ENCODE measurements at regions not wholly inside any gene's neighbourhood (a gene's known extent, or its start where the extent isn't known, plus 50 kb on each side); places are given as distances from the start of the nearest gene placed in this dataset.

DNA sequence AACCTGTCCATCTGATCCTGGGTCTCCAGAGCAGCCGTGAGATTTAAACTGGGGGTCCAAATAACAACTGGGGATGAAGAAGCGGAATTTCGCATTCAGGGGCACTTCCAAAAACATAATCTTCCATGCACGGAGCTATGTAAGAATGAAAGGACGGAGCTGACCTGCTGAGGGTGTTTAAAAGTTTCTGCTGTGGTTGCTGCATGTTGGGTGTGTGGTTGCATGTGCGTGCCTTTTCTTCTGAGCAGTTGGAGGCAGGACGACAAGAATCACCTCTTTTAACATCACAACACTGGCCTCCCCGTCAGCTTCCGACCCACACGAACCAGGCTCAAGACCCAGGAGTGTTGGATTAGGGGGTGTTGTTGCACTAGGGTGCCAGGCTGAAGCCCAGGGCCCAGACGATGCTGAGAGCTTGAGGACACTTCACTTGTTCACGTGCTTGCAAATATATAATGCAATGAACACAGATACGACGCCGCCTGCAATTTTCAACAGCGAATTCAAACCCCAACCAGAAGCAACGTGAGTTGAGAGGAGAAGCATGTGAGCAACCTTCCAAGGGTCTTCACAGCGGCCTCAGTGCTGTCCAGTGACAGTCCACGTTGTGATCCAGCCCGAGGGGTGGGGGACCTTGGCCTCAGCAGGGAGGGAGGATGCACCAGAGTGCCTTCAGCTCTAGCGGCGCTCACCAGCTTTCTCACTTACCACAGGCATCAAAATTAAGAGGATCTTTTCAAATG, 76.0 kb upstream of the SALL3 start:
- DNase-seq (ENCODE audit: extremely low spot score), result no peak
- no peaks in the 10 kb centered on the region for H3K36me3 ChIP-seq (ENCODE audit: insufficient read depth)
- 70% methylated on average over 22 of the region's 22 CpGs for WGBS
- H3K27ac ChIP-seq (ENCODE audit: low read depth), result no peak overlapping the region
- no peak overlapping the region for H3K4me3 ChIP-seq (ENCODE audit: low read depth, low read length)
- no peaks in the 10 kb centered on the region for H3K4me1 ChIP-seq (ENCODE audit: insufficient read depth)

DNA sequence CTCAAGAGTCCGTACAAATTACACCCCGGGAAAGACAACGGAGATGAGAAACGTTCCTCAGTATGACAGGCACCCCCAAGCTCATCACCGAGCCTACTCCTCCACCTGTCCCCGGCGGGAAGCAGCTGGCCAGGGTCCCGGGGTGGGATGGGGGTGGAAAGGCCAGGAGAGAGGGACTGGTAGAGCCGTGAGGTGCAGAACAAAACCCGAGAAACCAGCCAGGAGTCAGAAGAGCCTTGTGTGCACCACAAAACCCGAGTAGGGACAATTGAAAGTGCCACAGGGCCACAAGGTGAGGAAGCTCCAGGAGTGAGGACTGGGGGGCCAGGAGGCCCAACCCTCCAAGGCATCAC, 75.5 kb upstream of the SALL3 start:
- Histone ChIP-seq H3K36me3 (ENCODE audit: insufficient read depth) (no peaks in the 10 kb centered on the region), H3K4me1 (ENCODE audit: insufficient read depth) (no peaks in the 10 kb centered on the region), H3K4me3 (ENCODE audit: low read depth, low read length) (no peak overlapping the region), H3K27ac (ENCODE audit: low read depth) (no peak overlapping the region)
- no peak for DNase-seq (ENCODE audit: extremely low spot score)
- 81% methylated on average over 11 of the region's 11 CpGs for WGBS

DNA sequence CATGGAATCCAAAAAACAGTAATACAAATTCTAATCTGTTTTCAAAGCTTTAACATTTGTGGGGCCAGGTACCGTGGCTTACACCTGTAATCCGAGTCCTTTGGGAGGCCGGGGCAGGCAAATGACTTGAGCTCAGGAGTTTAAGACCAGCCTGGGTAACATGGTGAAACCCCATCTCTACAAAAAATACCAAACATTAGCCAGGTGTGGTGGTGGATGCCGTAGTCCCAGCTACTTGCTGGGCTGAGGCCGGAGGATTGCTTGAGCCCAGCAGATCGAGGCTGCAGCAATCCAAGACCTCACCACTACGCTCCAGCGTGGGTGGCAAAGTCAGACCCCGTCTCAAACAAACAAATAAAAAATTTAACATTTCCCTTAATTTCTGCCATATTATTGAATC, 74.3 kb upstream of the SALL3 start:
- Histone ChIP-seq H3K36me3 (ENCODE audit: insufficient read depth) (no peaks in the 10 kb centered on the region), H3K27ac (ENCODE audit: low read depth) (no peak overlapping the region), H3K4me3 (ENCODE audit: low read depth, low read length) (no peak overlapping the region), H3K4me1 (ENCODE audit: insufficient read depth) (no peaks in the 10 kb centered on the region)
- no peak for DNase-seq (ENCODE audit: extremely low spot score)
- WGBS, result 89% methylated on average over 9 of the region's 9 CpGs

DNA sequence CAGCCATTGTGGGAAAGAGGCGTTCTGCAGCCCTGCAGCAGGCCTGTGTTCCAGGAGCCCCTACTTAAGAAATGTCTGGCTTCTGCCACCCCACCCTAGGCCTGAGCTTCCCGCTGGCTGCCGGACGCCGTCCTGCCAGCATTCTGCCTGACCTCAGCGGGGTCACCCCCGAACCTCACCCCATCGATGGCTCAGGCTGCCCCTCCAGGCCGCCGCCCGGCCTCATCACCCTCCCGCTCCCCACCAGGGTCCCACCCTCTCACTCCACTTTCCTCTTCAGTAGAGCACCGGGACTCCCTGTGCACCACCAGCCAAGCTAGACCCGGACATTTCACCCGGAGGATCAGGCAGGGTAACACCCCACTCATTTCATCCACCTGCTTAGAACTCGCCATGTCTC, 73.6 kb upstream of the SALL3 start:
- no peak overlapping the region for H3K4me3 ChIP-seq (ENCODE audit: low read depth, low read length)
- WGBS, result 87% methylated on average over 16 of the region's 16 CpGs
- DNase-seq (ENCODE audit: extremely low spot score), result no peak
- H3K27ac ChIP-seq (ENCODE audit: low read depth), result no peak overlapping the region
- H3K36me3 ChIP-seq (ENCODE audit: insufficient read depth), result no peaks in the 10 kb centered on the region
- no peaks in the 10 kb centered on the region for H3K4me1 ChIP-seq (ENCODE audit: insufficient read depth)

DNA sequence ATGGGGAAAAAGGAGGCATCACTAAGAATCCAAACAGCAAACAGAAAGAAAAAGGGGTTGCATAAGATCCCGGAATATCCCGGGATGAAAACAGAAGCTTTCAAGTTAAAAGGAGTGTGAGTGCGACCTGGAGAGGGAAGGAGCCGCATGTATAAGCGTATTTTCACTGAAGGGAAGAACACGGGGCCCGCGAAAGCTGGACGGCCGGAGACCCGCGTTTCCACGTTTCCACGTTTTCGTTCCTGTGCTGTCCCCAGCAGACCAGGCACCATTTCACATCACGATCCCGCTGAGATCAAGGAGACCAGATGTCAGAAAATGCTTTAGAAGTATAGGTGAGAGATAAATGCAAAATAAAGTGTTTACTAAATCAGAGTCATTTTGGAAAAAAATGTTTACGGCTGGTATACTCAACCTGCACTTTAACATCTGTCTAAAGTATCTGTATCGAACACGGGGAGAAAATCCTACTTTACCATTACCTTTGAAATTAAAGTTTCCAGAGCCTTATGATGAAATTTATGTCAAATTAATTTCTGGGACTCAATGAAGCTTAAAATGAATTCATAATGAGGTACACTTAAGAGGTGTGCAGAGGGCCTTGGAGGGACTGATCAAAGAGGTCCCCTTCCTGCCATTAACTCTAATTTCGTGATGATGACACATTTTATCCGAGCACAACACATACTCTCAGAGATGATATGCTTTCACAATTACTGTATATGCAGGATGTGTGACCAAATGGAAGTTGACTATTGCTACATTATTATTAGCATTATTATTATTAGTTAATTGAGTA, 71.0 kb upstream of the SALL3 start:
- Histone ChIP-seq H3K27ac (ENCODE audit: low read depth) (no peak overlapping the region), H3K4me3 (ENCODE audit: low read depth, low read length) (no peak overlapping the region), H3K4me1 (ENCODE audit: insufficient read depth) (no peaks in the 10 kb centered on the region), H3K36me3 (ENCODE audit: insufficient read depth) (no peaks in the 10 kb centered on the region)
- 90% methylated on average over 22 of the region's 22 CpGs for WGBS
- no peak for DNase-seq (ENCODE audit: extremely low spot score)

DNA sequence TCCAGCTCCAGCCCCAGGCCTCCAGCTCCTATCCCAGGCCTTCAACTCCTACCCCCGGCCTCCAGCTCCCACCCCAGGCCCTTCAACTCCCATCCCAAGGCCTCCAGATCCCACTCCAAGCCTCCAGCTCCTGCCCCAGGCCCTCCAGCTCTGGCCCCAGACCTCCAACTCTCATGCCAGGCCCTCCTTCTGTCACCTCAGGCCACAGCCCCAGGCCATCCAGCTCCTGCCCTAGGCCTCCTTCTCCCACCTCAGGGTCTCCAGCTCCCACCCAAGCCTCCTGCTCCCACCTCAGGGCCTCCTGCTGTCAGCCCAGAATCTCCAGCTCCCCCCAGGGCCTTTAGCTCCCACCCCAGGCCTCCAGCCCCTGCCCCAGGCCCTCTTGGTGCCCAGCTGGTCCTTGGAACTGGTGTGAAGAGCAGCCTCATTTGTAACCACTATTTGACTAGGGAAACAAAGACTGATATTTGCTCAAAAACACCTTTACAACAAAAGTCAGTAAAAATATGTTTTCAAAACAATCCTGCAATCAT, 67.8 kb upstream of the SALL3 start:
- H3K36me3 ChIP-seq (ENCODE audit: insufficient read depth), result no peaks in the 10 kb centered on the region
- H3K4me1 ChIP-seq (ENCODE audit: insufficient read depth), result no peaks in the 10 kb centered on the region
- 59% methylated on average over 1 of the region's 1 CpG for WGBS
- H3K27ac ChIP-seq (ENCODE audit: low read depth), result no peak overlapping the region
- H3K4me3 ChIP-seq (ENCODE audit: low read depth, low read length), result no peak overlapping the region
- DNase-seq (ENCODE audit: extremely low spot score), result no peak

DNA sequence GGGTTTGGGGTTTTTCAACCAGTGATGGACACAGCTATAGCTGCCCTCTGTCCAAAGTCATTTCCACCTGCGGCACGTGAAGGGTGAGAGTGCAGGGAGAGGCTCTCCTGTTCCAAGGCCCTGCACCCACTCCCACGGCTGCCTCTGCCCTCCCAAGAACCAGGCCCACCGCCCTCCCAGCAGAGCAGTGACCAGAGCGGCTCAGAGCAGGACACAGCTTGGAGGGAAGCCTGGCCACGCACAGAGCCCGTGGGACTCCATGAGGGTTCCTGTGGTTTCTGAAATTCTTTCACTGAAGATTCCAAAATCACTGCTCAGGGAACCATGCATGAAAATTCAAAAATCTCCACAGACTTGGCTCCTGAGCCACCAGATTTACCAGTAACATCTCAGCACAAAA, 67.3 kb upstream of the SALL3 start:
- no peak for DNase-seq (ENCODE audit: extremely low spot score)
- Histone ChIP-seq H3K27ac (ENCODE audit: low read depth) (no peak overlapping the region), H3K36me3 (ENCODE audit: insufficient read depth) (no peaks in the 10 kb centered on the region), H3K4me3 (ENCODE audit: low read depth, low read length) (no peak overlapping the region), H3K4me1 (ENCODE audit: insufficient read depth) (no peaks in the 10 kb centered on the region)
- 90% methylated on average over 7 of the region's 7 CpGs for WGBS

DNA sequence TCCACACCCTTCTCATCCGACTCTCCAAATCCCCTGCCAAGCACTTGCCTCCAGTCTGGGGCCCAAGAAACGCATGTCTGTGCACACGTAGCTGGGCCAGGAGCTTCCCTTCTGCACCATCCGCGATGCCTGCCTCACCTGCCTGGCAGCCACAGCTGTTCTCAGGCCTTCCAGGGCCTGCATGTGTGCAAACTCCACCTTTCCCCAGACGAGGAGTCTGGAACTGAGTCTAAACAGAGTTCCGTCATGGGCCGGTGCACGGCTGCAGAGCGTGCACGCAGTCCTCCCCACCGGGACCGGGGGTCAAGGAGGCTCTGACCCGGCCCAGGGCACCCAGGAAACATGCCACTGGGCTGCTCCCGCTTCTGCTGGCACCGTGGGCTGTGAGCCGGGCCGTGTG, 66.8 kb upstream of the SALL3 start:
- H3K4me3 ChIP-seq (ENCODE audit: low read depth, low read length), result no peak overlapping the region
- no peak for DNase-seq (ENCODE audit: extremely low spot score)
- H3K36me3 ChIP-seq (ENCODE audit: insufficient read depth), result no peaks in the 10 kb centered on the region
- WGBS, result 85% methylated on average over 18 of the region's 18 CpGs
- H3K4me1 ChIP-seq (ENCODE audit: insufficient read depth), result no peaks in the 10 kb centered on the region
- no peak overlapping the region for H3K27ac ChIP-seq (ENCODE audit: low read depth)

DNA sequence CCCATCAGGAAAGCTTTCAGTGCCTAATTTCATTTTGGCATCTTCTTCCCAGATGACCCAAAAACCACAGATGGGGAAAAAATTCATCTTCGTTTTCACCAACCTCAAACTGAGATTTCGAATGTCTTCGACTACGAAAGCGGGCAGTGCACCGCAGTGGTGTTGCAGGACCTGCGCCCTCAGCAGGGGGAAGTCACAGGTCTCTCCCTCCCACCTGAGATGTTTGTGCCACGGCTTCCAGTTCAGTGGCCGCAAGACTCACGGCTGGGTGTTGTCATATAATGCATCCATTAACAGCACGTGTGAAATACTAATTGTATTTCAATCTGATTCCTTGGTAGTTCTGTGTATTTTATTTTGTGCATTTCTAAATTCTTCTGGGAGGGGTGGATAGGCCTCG, 66.2 kb upstream of the SALL3 start:
- 93% methylated on average over 12 of the region's 12 CpGs for WGBS
- H3K4me3 ChIP-seq (ENCODE audit: low read depth, low read length), result no peak overlapping the region
- no peaks in the 10 kb centered on the region for H3K36me3 ChIP-seq (ENCODE audit: insufficient read depth)
- no peak for DNase-seq (ENCODE audit: extremely low spot score)
- H3K4me1 ChIP-seq (ENCODE audit: insufficient read depth), result no peaks in the 10 kb centered on the region
- no peak overlapping the region for H3K27ac ChIP-seq (ENCODE audit: low read depth)

DNA sequence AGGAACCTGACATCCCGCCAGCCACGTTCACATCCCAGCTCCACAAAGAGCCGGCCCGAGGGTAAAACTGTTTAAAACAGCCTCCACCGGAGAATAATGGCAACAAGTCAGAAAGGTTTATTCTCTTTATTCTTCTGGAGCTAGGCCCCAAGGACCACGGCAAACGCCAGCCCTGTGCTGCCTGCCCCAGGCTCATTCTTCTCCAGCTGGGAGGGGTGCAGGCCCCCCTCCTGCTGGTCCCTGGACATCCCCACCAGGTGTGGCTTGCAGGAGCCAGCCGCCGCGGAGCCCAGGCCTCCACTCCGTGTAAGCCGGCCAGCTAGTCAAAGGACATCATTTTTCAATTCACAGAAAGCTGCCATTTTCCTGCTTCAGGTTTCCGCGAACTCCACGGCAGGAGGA, 65.8 kb upstream of the SALL3 start:
- WGBS, result 78% methylated on average over 15 of the region's 15 CpGs
- no peak overlapping the region for H3K27ac ChIP-seq (ENCODE audit: low read depth)
- H3K36me3 ChIP-seq (ENCODE audit: insufficient read depth), result no peaks in the 10 kb centered on the region
- DNase-seq (ENCODE audit: extremely low spot score), result no peak
- H3K4me3 ChIP-seq (ENCODE audit: low read depth, low read length), result no peak overlapping the region
- H3K4me1 ChIP-seq (ENCODE audit: insufficient read depth), result no peaks in the 10 kb centered on the region

DNA sequence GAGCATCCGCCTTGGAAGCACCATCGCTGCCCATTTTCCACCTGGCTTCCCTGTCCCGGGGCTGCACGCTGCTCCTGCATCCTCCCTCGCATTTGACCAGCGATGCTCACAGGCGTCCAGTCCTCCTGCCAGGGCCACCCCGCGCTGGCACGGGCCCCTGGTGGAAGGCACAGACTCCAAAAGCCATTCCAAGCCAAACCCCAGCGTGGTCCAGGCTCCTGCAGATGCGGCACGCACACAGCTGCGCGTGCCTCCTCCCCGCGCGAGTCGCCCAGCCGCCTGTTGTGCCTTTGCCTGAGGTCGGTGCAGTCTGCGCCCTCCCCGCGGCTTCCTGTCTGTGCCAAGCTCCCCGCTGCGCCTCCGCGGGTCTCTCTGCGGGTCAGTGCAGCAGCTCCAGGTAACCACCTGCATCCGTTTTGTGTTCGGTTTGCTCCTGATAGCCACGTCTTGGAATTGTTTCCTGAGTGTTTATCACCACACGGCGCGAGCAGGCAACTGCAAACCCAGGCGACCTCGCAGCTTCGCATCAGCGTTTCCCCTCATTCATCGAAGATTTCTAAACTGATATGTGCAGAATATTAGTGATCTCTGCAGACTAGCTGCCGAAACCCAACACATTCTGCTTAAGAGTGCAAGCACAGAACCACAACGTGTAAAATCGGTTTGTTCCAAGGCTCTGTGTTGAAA, 65.2 kb upstream of the SALL3 start:
- no peak for DNase-seq (ENCODE audit: extremely low spot score)
- no peak overlapping the region for H3K27ac ChIP-seq (ENCODE audit: low read depth)
- H3K4me3 ChIP-seq (ENCODE audit: low read depth, low read length), result no peak overlapping the region
- H3K36me3 ChIP-seq (ENCODE audit: insufficient read depth), result no peaks in the 10 kb centered on the region
- 79% methylated on average over 43 of the region's 43 CpGs for WGBS
- no peaks in the 10 kb centered on the region for H3K4me1 ChIP-seq (ENCODE audit: insufficient read depth)

DNA sequence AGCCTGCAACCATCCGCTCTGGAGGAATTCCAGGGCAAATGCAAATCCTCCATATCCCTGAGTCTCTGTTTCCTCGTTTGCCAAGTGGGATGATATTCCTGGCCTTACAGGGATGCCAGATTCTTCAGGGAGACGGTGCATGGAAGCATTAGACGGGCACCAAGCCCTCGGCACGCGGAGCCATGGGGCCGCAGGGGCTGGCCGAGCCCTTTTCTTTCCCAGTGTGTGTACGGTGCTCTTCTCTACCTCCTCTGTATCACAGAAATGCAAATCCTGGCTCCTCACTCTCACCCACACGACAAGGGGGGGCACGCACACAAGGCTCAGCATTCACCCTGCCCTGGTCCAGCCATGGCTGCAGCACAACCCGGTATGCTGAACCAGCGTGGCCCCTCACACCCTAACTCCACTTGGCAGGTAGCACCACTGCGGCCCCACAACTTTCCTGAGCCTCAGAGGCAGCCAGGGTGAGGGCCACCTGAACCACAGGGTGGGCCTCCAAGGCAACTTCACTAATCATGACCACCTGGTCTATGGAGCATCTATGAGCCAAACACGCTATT, 64.1 kb upstream of the SALL3 start:
- H3K4me3 ChIP-seq (ENCODE audit: low read depth, low read length), result no peak overlapping the region
- H3K4me1 ChIP-seq (ENCODE audit: insufficient read depth), result no peaks in the 10 kb centered on the region
- 88% methylated on average over 16 of the region's 16 CpGs for WGBS
- H3K36me3 ChIP-seq (ENCODE audit: insufficient read depth), result no peaks in the 10 kb centered on the region
- DNase-seq (ENCODE audit: extremely low spot score), result no peak
- no peak overlapping the region for H3K27ac ChIP-seq (ENCODE audit: low read depth)

DNA sequence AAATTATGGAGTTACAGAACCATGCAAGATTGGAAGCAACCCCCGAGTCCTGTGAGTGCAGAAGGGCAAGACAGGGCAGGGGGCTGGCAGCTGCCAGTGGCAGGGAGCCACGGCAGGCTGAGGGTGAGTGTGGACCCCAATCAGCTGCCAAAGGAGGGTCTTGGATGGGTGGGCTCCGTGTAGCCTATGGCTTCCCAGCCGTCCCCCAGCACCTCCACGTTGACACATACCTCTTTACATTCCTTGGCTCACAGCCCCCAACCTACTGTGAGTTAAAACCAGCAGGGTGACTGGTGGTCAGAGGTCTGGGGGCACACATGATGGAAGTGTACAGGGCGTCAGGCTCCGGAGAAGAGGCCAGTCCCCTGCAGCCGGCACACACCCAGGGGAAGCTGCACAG, 60.9 kb upstream of the SALL3 start:
- Histone ChIP-seq H3K36me3 (ENCODE audit: insufficient read depth) (no peaks in the 10 kb centered on the region), H3K4me3 (ENCODE audit: low read depth, low read length) (no peak overlapping the region), H3K27ac (ENCODE audit: low read depth) (no peak overlapping the region), H3K4me1 (ENCODE audit: insufficient read depth) (no peaks in the 10 kb centered on the region)
- WGBS, result 75% methylated on average over 8 of the region's 8 CpGs
- DNase-seq (ENCODE audit: extremely low spot score), result no peak
